HG03439 (cell line): ENCODE measurements at regions not wholly inside any gene's neighbourhood (a gene's known extent, or its start where the extent isn't known, plus 50 kb on each side); places are given as distances from the start of the nearest gene placed in this dataset.
"Not testable (repeated sequence)": the region's sequence is repeated elsewhere in the genome, so short reads cannot be mapped to it uniquely, and the experiment has no call there.

Experiments used
- ATAC-seq: cut with Tn5 transposase; IDR thresholded peaks from one replicate; pipeline ENCODE4 v1.9.1; 2021; ENCODE audit warnings: mild to moderate bottlenecking, moderate library complexity; ENCODE audit not compliant: unreplicated experiment

- no peak for ATAC-seq
Observed at GRCh38 chr9:30299126-30299780, 2085.2 kb upstream of the ACO1 start.

- no peak for ATAC-seq
Observed at GRCh38 chr9:30301271-30301963, 2083.0 kb upstream of the ACO1 start.

DNA sequence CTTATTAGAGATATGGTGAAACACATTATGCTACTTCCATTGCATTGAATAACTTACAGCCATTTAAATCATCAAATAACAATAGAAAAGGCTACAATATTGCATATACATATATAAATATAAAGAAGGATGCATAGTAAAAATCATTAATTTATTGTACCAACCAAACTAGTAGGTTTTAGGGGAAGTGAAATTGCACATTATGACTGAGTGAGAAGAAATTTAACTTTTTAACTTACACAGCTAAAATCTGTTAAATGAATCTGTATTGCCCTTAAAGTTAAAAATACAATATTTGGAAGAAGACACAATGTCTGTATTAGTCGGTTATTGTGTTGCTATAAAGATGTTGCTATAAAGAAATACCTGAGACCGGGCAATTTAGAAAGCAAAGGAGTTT, 2073.7 kb upstream of the ACO1 start:
- ATAC-seq: no peak

DNA sequence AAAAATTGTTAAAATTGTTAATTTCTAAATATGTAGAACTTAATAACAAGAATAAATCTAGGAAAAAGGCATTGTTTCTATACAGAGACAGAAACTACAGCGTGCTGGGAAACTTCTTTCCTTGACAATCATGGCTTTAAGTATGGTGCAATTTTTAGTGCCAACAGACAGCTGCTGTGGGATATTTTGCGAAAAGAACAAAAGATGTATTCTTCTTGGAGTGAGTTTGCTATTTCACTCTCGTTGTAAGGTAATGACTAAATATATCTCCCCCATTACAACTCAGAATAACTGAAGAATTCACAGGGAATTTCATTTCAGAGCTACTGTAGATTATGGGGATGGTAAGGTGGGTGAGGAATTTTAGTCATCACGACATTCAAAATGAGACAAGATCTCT, 2055.0 kb upstream of the ACO1 start:
- ATAC-seq: no peak

- no peak for ATAC-seq
Observed at GRCh38 chr9:30348904-30349303, 2035.5 kb upstream of the ACO1 start.

DNA sequence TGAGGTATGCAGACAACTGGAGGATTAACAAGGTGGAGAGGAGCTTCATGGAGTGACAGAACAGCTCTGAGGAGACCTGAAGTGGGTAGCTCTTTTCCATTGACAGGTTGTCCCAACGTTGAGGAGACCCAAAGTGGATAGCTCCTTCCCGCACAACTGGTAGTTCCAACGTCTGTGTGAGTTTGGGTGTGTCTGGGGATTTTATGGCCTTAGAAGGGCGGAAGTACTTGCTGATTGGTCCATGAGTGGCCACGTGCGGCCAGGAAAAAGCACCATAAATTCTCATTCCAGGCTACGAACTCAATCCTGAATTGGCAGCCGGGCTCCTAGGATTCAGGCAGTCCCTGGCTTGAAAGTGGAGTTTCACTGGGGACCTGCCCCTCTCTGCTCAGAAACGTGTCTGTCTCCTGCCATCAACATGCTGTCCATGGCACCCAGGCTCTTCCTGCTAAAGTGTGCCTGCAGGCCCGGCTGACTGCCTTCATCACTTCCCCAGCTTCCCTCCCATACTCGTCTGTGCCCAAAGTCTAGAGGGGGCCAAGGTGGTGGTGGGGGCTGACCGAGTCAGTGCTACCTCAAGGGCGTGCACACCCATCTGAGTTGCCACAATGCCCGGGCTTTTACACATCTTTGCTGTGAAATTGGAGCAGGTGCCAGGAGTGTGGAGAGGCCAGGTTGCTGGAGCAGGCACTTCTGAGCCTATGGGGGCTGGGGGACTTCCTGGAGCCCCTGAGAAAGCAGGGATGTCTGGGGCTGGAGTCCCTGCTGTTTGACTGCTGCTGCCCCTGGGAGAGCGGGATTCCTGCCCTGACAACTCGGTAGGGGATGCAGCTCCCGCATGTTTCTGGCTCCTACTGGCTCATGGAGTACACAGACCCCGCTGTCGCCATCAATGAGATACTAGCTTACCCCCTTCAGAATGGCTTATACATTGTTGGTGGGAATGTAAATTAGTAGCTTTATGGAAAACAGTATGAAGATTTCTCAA, 2034.6 kb upstream of the ACO1 start:
- no peak for ATAC-seq

DNA sequence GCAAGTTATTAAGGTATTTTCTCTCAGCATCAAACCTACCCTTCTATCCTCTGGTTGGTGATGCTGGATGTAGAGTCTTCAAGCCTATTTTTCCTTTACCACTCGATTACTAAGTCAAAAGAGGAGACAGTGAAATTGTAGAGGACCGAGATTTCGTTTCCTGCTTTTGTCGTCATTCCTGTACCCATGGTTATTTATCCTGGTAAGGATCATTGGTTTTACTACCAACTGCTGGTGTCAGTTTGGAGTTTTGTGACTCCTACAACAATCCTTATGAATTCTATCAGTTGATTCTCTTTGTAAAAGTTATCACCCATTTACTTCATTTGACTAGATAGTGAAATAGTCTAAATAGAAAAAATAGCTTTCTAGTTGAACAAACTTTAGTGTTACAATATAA, 2028.2 kb upstream of the ACO1 start:
- ATAC-seq: no peak

- no peak for ATAC-seq
Observed at GRCh38 chr9:30362373-30362772, 2022.1 kb upstream of the ACO1 start.

- ATAC-seq: not testable (repeated sequence)
Observed at GRCh38 chr9:30366140-30366539, 2018.3 kb upstream of the ACO1 start.

- ATAC-seq: no peak
Observed at GRCh38 chr9:30382271-30382670, 2002.2 kb upstream of the ACO1 start.

DNA sequence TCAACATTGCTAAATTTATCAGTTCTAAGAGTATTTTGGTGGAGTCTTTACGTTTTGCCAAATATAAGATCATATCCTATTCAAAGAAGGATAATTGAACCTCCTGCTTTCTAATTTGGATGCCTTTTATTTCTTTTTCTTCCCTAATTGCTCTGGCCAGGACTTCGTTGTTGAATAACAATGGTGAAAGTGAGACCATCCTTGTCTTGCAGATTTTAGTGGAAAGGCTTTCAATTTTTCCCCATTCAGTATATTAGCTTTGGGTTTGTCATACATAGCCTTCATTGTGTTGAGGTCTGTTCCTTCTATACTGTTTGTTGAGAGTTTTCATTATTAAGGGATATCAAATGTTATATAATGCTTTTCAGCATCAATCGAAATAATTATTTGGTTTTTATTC, 1974.2 kb upstream of the ACO1 start:
- ATAC-seq: no peak

DNA sequence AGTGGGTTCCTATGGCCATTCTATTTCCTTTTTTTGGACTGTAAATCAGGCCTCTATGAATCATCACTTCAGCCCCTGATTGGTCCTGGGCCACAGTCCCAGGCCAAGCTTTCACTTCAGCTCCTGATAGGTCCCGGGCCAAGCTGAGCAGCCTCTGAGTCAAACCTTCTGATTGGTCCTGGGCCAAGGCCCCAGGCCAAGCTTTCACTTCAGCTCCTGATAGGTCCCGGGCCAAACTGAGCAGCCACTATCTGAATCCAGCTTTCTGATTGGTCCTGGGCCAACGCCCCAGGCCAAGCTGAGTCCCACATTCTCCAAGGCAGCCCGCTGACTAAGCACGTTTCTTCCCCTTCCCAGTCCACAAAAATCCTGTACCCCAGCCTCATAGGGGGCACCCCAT, 1972.9 kb upstream of the ACO1 start:
- no peak for ATAC-seq

DNA sequence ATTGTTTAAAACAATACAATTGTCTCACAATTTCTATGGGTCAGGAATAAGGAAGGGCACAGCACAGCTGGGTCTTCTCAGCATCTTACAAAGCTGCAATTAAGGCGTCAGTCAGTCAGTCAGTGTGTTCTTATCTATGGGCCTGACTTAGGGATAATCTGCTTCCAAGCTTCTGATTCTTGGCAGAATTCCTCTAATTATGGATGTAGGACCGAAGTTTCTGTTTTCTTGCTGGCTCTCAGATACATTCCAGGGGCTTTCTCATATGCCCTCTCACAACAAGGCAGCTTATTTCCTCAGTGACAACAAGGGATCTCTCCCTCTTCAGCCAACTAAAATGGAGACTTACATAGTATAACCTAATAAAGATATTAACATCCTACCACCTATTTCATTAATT, 1925.3 kb upstream of the ACO1 start:
- no peak for ATAC-seq

DNA sequence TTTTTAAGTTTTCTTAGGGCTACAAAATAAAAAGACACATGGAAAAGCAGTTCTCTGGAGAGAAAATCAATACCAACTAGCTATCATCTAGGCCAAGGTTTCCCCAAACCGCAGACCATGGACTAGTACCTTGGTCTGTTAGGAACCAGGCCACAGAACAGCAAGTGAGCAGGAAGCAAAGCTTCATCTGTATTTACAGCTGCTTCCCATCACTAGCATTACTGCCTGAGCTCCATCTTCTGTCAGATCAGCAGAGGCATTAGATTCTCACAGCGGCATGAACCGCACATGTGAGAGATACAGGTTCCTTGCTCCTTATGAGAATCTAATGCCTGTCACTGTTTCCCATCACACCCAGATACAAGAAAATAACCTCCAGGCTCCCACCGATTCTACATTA, 1907.6 kb upstream of the ACO1 start:
- ATAC-seq: no peak

- no peak for ATAC-seq
Observed at GRCh38 chr9:30478684-30479083, 1905.8 kb upstream of the ACO1 start.

DNA sequence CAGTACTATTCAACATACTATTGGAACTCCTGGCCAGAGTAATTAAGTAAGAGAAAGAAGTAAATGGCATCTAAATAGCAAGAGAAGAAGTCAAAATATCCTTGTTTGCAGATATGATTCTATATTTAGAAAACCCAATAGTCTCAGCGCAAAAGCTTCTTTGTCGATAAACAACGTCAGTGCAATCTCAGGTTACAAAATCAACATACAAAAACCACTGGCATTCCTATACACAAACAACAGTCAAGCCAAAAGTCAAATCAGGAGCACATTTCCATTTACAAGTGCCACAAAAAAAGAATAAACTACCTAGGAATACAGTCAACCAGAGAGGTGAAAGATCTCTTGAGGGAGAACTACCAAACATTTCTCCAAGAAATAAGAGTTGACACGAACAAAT, 1901.9 kb upstream of the ACO1 start:
- ATAC-seq: no peak

- no peak for ATAC-seq
Observed at GRCh38 chr9:30484690-30485089, 1899.8 kb upstream of the ACO1 start.

- ATAC-seq: no peak
Observed at GRCh38 chr9:30504502-30504905, 1879.9 kb upstream of the ACO1 start.

- ATAC-seq: no peak
Observed at GRCh38 chr9:30505311-30505710, 1879.1 kb upstream of the ACO1 start.

GRCh38 chr9:30506749-30507148, 1877.7 kb upstream of the ACO1 start:
- ATAC-seq: no peak

DNA sequence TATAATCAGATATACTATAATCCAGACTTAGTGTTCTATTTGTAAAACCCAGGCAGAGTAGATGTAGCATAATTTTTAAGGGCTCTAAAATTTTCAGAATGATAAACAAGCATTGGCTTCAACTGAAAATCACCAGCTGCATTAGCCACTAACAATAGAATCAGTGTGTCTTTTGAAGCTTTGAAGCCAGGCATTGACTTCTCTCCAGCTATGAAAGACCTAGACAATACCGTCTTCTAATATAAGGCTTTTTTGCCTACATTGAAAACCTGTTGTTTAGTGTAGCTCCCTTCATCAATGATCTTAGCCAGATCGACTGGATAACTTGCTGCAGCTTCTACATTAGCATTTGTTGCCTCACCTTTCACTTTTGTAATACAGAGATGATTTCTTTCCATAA, 1877.3 kb upstream of the ACO1 start:
- no peak for ATAC-seq

DNA sequence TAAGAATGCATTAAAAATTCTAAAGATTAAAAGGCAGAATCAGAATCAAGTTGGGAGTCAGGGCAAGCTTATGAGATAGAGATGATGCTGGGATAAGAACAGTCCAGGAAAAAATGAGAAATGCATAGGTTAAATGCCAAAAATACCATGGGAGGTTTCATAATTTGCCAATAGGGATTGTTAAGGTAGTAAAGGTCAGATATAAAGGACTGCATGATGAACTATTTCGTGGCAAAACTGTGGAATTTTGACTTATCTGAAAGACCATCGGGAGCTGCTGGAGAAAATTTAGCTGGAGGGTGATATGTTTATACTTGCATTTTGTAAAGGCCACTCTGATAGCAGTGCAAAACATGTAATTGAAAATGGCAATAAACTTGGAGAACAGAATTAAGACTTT, 1872.8 kb upstream of the ACO1 start:
- ATAC-seq: no peak
